Dendritic cell treated with granulocyte-macrophage colony-stimulating factor and Interleukin-4, amounts not matched to agents 40 ng/mL and 50 ng/mL, for 4 days (primary cell): ENCODE measurements at regions not wholly inside any gene's neighbourhood (a gene's known extent, or its start where the extent isn't known, plus 50 kb on each side); places are given as distances from the start of the nearest gene placed in this dataset.
A peak's percentile ranks its signal among the peaks of the same experiment; 100 is the strongest.
"Not testable (repeated sequence)": the region's sequence is repeated elsewhere in the genome, so short reads cannot be mapped to it uniquely, and the experiment has no call there.

Source experiments
- H3K27ac Mint-ChIP-seq: one replicate; pipeline ENCODE4 v1.8.0; 2022; ENCODE audit warnings: mild to moderate bottlenecking, mixed read lengths
- H3K27me3 Mint-ChIP-seq: one replicate; pipeline ENCODE4 v1.8.0; 2022; ENCODE audit warnings: mild to moderate bottlenecking, mixed read lengths
- H3K36me3 Mint-ChIP-seq: one replicate; pipeline ENCODE4 v1.8.0; 2022; ENCODE audit warnings: low read depth, mixed read lengths
- H3K4me1 Mint-ChIP-seq: one replicate; pipeline ENCODE4 v1.8.0; 2022; ENCODE audit warnings: low read depth, mixed read lengths
- H3K4me3 Mint-ChIP-seq: one replicate; pipeline ENCODE4 v1.8.0; 2022; ENCODE audit warnings: mild to moderate bottlenecking, moderate library complexity, mixed read lengths
- H3K9me3 Mint-ChIP-seq: one replicate; pipeline ENCODE4 v1.8.0; 2022; ENCODE audit warnings: mixed read lengths
- intact Hi-C: fragments of 100-400 bp; cut with micrococcal nuclease; formaldehyde crosslinking; loops from one replicate; pipeline ENCODE4 v1.15.0; 2022

GRCh38 chr9:40196803-40197202 lies 841.3 kb downstream of the SPATA31A1 start:
- H3K9me3 Mint-ChIP-seq, intact Hi-C loops, H3K4me3 Mint-ChIP-seq, H3K27me3 Mint-ChIP-seq, H3K36me3 Mint-ChIP-seq, H3K4me1 Mint-ChIP-seq, H3K27ac Mint-ChIP-seq: not testable (repeated sequence)

- H3K27ac Mint-ChIP-seq, intact Hi-C loops, H3K4me3 Mint-ChIP-seq, H3K4me1 Mint-ChIP-seq, H3K36me3 Mint-ChIP-seq, H3K9me3 Mint-ChIP-seq, H3K27me3 Mint-ChIP-seq: not testable (repeated sequence)
Observed at GRCh38 chr9:40221596-40222233, 866.2 kb downstream of the SPATA31A1 start.

GRCh38 chr9:40222617-40223200 lies 867.2 kb downstream of the SPATA31A1 start:
- H3K27ac Mint-ChIP-seq, H3K36me3 Mint-ChIP-seq, H3K4me1 Mint-ChIP-seq, intact Hi-C loops, H3K9me3 Mint-ChIP-seq, H3K27me3 Mint-ChIP-seq: not testable (repeated sequence)
- peak overlapping the region; percentile 72 for H3K4me3 Mint-ChIP-seq

GRCh38 chr9:40223353-40223752 lies 867.9 kb downstream of the SPATA31A1 start:
- H3K36me3 Mint-ChIP-seq, H3K4me1 Mint-ChIP-seq, H3K9me3 Mint-ChIP-seq, H3K27me3 Mint-ChIP-seq, H3K4me3 Mint-ChIP-seq, intact Hi-C loops, H3K27ac Mint-ChIP-seq: not testable (repeated sequence)
